HG03139 (cell line): ENCODE measurements at regions not wholly inside any gene's neighbourhood (a gene's known extent, or its start where the extent isn't known, plus 50 kb on each side); places are given as distances from the start of the nearest gene placed in this dataset.
A peak's percentile ranks its signal among the peaks of the same experiment; 100 is the strongest.
"Not testable (repeated sequence)": the region's sequence is repeated elsewhere in the genome, so short reads cannot be mapped to it uniquely, and the experiment has no call there.

ENCODE experiments used
- ATAC-seq: cut with Tn5 transposase; IDR thresholded peaks from one replicate; pipeline ENCODE4 v1.9.1; 2021; ENCODE audit not compliant: unreplicated experiment

- no peak for ATAC-seq
These were observed 443.1 kb upstream of the FMR1 start for GRCh38 chrX:147468600-147468999.

GRCh38 chrX:147476008-147476407 is 435.7 kb upstream of the FMR1 start:
- ATAC-seq = no peak

- ATAC-seq = no peak
These were observed 432.8 kb upstream of the FMR1 start for GRCh38 chrX:147478899-147479298.

- ATAC-seq = no peak
These were observed 426.5 kb upstream of the FMR1 start for GRCh38 chrX:147485207-147485606.

GRCh38 chrX:147494365-147494764 is 417.4 kb upstream of the FMR1 start:
- ATAC-seq = no peak

- ATAC-seq = no peak
These were observed 412.9 kb upstream of the FMR1 start for GRCh38 chrX:147498796-147499195.

- ATAC-seq = no peak
These were observed 388.7 kb upstream of the FMR1 start for GRCh38 chrX:147522981-147523380.

GRCh38 chrX:147533426-147533825 is 378.3 kb upstream of the FMR1 start:
- ATAC-seq = no peak

- ATAC-seq = no peak
These were observed 374.5 kb upstream of the FMR1 start for GRCh38 chrX:147537172-147537571.

GRCh38 chrX:147548023-147548422 is 363.7 kb upstream of the FMR1 start:
- ATAC-seq = not testable (repeated sequence)

GRCh38 chrX:147550217-147550616 is 361.5 kb upstream of the FMR1 start:
- no peak for ATAC-seq

GRCh38 chrX:147559191-147559590 is 352.5 kb upstream of the FMR1 start:
- ATAC-seq = no peak

- ATAC-seq = no peak
These were observed 346.5 kb upstream of the FMR1 start for GRCh38 chrX:147565237-147565636.

- ATAC-seq = no peak
These were observed 341.2 kb upstream of the FMR1 start for GRCh38 chrX:147570483-147570882.

- ATAC-seq = no peak
These were observed 338.5 kb upstream of the FMR1 start for GRCh38 chrX:147573266-147573665.

GRCh38 chrX:147602176-147602696 is 309.5 kb upstream of the FMR1 start:
- ATAC-seq = no peak

GRCh38 chrX:147626605-147627004 is 285.1 kb upstream of the FMR1 start:
- peak; percentile 61 for ATAC-seq

- no peak for ATAC-seq
These were observed 276.5 kb upstream of the FMR1 start for GRCh38 chrX:147635186-147635585.

- no peak for ATAC-seq
These were observed 274.5 kb upstream of the FMR1 start for GRCh38 chrX:147637190-147637589.

GRCh38 chrX:147646949-147647723 is 264.6 kb upstream of the FMR1 start:
- ATAC-seq = no peak

GRCh38 chrX:147675819-147676218 is 235.9 kb upstream of the FMR1 start:
- ATAC-seq = no peak

GRCh38 chrX:147679356-147680005 is 232.2 kb upstream of the FMR1 start:
- no peak for ATAC-seq
